Activated T-cell treated with anti-CD3 and anti-CD28 coated beads, Interleukin-2, amount 50 U/mL, for 4 hours (primary cell): ENCODE measurements at regions not wholly inside any gene's neighbourhood (a gene's known extent, or its start where the extent isn't known, plus 50 kb on each side); places are given as distances from the start of the nearest gene placed in this dataset.
"Not testable (repeated sequence)": the region's sequence is repeated elsewhere in the genome, so short reads cannot be mapped to it uniquely, and the experiment has no call there.

Source experiments
- ATAC-seq, 2 donors: fragments of 200-7000 bp; cut with Tn5 transposase; one replicate each; pipeline ENCODE4 v1.10.0; 2021
- DNase-seq: peaks from one replicate; pipeline ENCODE4 v3.0.0-alpha.2; 2020
- H3K27me3 Mint-ChIP-seq: one replicate; pipeline ENCODE4 v1.8.0; 2021; ENCODE audit warnings: low read depth, mixed read lengths
- H3K36me3 Mint-ChIP-seq: one replicate; pipeline ENCODE4 v1.8.0; 2022; ENCODE audit warnings: mixed read lengths; ENCODE audit not compliant: insufficient read depth
- H3K4me1 Mint-ChIP-seq: one replicate; pipeline ENCODE4 v1.8.0; 2021; ENCODE audit warnings: low read depth, mixed read lengths
- H3K4me3 Mint-ChIP-seq: one replicate; pipeline ENCODE4 v1.8.0; 2021; ENCODE audit warnings: mild to moderate bottlenecking, moderate library complexity, mixed read lengths
- H3K9me3 Mint-ChIP-seq: one replicate; pipeline ENCODE4 v1.8.0; 2021; ENCODE audit warnings: mixed read lengths

DNA sequence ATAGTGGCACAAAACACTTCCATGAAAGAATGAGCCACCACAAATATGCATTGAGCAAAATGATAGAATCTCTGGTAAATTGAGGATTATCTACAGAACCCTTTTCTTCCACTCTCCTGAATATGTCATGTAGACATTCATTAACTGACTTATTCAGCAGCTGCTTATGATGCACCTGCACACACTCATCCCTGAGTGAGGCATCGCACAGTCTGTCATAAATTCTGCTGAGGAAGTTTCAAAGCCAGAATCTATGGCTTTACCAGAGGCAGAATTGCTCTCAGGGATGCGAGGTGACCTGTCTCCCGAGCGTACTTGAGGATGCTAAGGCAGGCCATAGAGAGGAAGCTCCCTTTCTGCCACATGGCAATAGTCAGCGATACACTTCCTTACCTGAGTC lies 1090.2 kb downstream of the UQCRFS1 start:
- DNase-seq (no peak), ATAC-seq (no peak)
- Mint-ChIP-seq H3K4me1 (no peaks in the 10 kb centered on the region), H3K36me3 (no peaks in the 10 kb centered on the region), H3K27me3 (no peaks in the 10 kb centered on the region), H3K9me3 (peaks cover 3% of the 10 kb centered on the region), H3K4me3 (no peak overlapping the region)

DNA sequence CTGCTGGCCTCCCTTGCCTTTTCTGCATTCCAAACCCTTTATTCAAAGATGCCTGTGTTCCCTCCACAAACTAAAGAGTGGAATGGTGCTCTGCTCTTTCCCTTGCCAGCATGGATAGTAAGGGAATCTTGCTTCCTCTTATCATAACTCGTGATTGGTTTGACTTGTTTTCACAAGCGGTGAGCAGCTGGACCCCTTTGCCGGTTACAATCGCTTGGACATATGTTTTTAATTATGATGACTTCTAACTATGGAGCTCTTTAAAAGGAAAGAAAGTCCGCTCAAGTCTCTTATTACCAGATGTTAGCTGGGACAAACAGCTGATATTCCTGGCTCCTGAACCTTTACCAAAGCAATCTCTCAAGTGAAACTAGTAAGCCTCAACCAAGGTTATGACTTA lies 1094.7 kb downstream of the UQCRFS1 start:
- ATAC-seq (no peak), DNase-seq (no peak)
- H3K36me3 Mint-ChIP-seq, result no peaks in the 10 kb centered on the region
- no peaks in the 10 kb centered on the region for H3K27me3 Mint-ChIP-seq
- H3K4me1 Mint-ChIP-seq, result no peaks in the 10 kb centered on the region
- H3K4me3 Mint-ChIP-seq, result no peak overlapping the region
- peaks cover 8% of the 10 kb centered on the region for H3K9me3 Mint-ChIP-seq

DNA sequence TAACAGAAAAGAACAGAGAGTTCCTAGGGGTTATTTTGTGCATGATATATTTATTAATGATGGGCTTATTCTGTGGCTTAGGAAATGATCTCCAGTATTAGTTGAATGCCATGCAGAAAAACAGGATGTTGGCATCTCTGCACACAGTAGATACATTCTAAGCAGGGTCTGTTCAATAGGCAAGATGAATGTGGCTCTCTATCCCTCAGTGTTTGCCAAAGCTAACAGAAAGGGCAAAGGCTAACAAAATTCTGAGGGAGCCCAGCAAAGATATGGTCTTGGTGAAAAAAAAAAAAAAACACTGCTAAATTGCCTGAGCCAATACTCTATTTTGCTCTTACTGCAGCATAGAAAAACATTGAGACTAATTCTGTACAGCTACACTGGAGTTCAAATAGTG lies 1095.8 kb downstream of the UQCRFS1 start:
- Mint-ChIP-seq H3K9me3 (peaks cover 8% of the 10 kb centered on the region), H3K27me3 (no peaks in the 10 kb centered on the region), H3K36me3 (no peaks in the 10 kb centered on the region), H3K4me3 (no peak overlapping the region), H3K4me1 (no peaks in the 10 kb centered on the region)
- DNase-seq (no peak), ATAC-seq (no peak)

DNA sequence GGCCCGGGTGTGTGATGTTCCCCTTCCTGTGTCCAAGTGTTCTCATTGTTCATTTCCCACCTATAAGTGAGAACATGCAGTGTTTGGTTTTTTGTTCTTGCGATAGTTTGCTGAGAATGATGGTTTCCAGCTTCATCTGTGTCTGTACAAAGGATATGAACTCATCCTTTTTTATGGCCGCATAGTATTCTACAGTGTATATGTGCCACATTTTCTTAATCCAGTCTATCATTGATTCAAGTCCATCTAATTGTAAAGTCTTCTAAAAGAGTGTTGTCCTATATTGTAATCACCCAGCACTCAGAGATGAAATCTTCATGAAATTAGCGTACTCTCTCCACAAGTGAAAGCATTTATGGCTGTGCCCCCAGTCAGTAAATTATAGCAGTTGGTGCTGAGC lies 1096.6 kb downstream of the UQCRFS1 start:
- not testable (repeated sequence) for H3K27me3 Mint-ChIP-seq, H3K36me3 Mint-ChIP-seq, ATAC-seq, H3K4me1 Mint-ChIP-seq, DNase-seq, H3K4me3 Mint-ChIP-seq
- peaks cover 12% of the 10 kb centered on the region for H3K9me3 Mint-ChIP-seq

DNA sequence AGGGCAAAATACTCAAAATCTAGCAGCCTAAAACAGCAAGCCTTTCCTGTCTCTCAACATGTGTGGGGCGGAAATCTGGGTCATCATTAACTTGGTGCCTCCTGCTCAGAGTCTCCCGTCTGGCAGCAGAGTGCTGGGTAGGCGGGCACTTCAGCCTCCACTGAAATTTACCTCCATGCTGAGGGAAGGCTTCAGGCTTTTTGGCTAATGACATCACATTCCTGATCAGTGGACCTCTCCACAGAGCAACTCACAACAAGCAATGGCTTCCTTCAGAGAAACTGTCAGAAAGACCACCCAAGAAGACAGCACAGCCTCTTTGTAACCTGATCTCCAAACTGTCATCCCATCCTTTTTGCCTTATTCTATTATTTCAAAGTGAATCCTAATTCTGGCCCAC lies 1109.0 kb downstream of the UQCRFS1 start:
- Mint-ChIP-seq H3K27me3 (no peaks in the 10 kb centered on the region), H3K4me1 (no peaks in the 10 kb centered on the region), H3K36me3 (no peaks in the 10 kb centered on the region), H3K4me3 (no peak overlapping the region), H3K9me3 (peaks cover 8% of the 10 kb centered on the region)
- no peak for ATAC-seq
- DNase-seq, result no peak

DNA sequence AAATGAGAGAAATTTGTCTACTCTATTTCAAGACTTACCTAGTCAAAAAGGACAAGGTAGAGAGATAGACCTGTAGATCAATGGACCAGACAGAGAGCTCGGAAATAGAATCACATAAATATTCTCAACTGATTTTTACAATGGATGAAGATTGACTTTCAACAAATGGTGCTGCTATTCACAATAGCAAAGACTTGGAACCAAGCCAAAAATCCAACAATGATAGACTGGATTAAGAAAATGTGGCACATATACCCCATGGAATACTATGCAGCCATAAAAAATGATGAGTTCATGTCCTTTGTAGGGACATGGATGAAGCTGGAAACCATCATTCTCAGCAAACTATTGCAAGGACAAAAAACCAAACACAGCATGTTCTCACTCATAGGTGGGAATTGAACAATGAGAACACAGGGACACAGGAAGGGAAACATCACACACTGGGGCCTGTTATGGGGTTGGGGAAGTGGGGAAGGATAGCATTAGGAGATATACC lies 1128.2 kb downstream of the UQCRFS1 start:
- not testable (repeated sequence) for DNase-seq, H3K4me1 Mint-ChIP-seq, ATAC-seq, H3K27me3 Mint-ChIP-seq, H3K36me3 Mint-ChIP-seq, H3K4me3 Mint-ChIP-seq
- peaks cover 22% of the 10 kb centered on the region for H3K9me3 Mint-ChIP-seq

DNA sequence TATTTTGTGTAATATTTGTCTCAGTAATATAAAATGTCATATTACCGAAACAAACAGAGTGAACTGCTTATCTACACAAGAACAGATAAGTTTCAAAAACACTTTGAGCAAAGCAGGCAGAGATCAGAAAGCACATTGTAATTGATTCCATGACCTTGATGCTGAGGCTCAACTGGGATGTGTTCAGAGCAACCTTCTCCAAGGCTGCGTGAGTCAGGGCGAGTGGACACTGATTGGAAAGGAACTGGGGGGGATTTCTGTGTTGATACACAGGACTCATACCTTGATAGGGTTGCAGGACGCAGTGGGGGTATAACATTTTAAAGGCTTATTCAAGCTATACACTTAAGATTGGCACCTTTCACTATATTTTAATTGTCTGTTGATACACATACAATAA lies 1136.3 kb downstream of the UQCRFS1 start:
- no peak for DNase-seq
- Mint-ChIP-seq H3K9me3 (peaks cover 10% of the 10 kb centered on the region), H3K4me3 (no peak overlapping the region), H3K27me3 (peaks cover 3% of the 10 kb centered on the region), H3K4me1 (no peaks in the 10 kb centered on the region), H3K36me3 (no peaks in the 10 kb centered on the region)
- ATAC-seq, result no peak

GRCh38 chr19:28075229-28075628 lies 1137.7 kb downstream of the UQCRFS1 start:
- no peak for ATAC-seq
- Mint-ChIP-seq H3K36me3 (no peaks in the 10 kb centered on the region), H3K4me1 (no peaks in the 10 kb centered on the region), H3K27me3 (peaks cover 3% of the 10 kb centered on the region), H3K4me3 (no peak overlapping the region), H3K9me3 (peaks cover 7% of the 10 kb centered on the region)
- no peak for DNase-seq

DNA sequence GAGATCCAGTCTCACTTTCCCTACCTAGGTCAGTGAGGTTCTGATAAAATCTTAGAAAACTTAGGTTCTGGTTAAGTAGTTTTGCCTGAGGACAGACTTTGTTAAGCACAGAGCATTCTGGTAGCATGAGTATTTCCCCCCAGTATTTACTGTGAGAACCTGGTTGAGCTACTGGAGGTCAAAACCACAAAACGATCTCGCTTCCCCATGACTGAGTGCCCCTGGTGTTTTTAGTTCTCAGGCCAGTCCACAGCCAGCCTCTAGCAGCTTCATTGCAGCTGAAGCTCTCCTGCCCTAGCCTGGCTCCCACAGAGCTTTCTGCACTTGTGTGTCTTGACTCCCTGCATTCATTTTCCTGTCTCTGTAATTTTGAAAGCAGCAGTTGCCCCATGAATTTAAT lies 1138.2 kb downstream of the UQCRFS1 start:
- no peak for ATAC-seq
- no peak overlapping the region for H3K4me3 Mint-ChIP-seq
- peaks cover 5% of the 10 kb centered on the region for H3K9me3 Mint-ChIP-seq
- H3K27me3 Mint-ChIP-seq, result peaks cover 3% of the 10 kb centered on the region
- no peak for DNase-seq
- no peaks in the 10 kb centered on the region for H3K4me1 Mint-ChIP-seq
- no peaks in the 10 kb centered on the region for H3K36me3 Mint-ChIP-seq

- H3K36me3 Mint-ChIP-seq, result no peaks in the 10 kb centered on the region
- H3K27me3 Mint-ChIP-seq, result no peaks in the 10 kb centered on the region
- ATAC-seq (no peak), DNase-seq (no peak)
- no peak overlapping the region for H3K4me3 Mint-ChIP-seq
- no peaks in the 10 kb centered on the region for H3K9me3 Mint-ChIP-seq
- no peaks in the 10 kb centered on the region for H3K4me1 Mint-ChIP-seq
These were observed 1145.1 kb downstream of the UQCRFS1 start for GRCh38 chr19:28067882-28068281.

DNA sequence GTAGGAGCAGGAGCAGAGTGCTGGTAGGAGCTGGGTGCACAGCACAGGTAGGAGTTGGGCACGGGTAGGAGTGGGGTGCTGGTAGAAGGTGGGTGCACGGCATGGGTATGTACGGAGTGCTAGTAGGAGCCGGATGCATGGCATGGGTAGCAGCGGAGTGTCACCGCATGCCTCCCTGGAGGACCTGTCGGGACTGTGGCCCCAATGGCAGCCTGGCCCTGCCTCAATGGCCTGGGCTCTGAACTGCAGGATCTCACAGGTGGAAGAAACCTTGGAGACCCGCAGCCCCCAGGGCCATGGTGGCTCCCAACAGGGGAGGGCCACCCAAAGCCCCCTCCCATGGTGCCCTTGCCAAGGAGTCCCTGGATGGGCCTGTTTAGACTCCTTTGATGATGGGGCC lies 1146.0 kb downstream of the UQCRFS1 start:
- H3K36me3 Mint-ChIP-seq, result no peaks in the 10 kb centered on the region
- no peaks in the 10 kb centered on the region for H3K9me3 Mint-ChIP-seq
- DNase-seq, result no peak
- H3K4me3 Mint-ChIP-seq, result no peak overlapping the region
- H3K27me3 Mint-ChIP-seq, result no peaks in the 10 kb centered on the region
- ATAC-seq, result no peak
- H3K4me1 Mint-ChIP-seq, result no peaks in the 10 kb centered on the region

DNA sequence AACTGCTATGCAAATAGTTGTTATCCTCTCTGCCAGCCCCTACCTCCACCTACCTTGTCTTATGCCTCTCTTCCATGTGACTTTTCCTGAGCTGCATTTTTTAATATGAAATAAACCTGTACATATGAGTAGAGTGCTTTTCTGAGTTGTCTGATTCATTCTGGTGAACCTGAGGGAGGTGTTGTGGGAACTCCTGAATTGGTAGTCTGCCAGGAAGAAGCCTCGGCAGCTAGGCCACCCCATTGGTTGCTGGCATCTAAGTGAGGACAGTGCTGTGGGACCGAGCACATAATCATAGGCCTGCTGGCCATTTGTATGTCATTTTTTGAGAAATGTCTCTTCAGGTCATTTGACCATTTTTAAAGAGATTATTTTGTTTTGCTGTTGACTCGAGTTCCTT lies 1146.8 kb downstream of the UQCRFS1 start:
- Mint-ChIP-seq H3K27me3 (no peaks in the 10 kb centered on the region), H3K4me1 (no peaks in the 10 kb centered on the region), H3K36me3 (no peaks in the 10 kb centered on the region), H3K4me3 (no peak overlapping the region), H3K9me3 (no peaks in the 10 kb centered on the region)
- ATAC-seq (no peak), DNase-seq (no peak)

- H3K4me1 Mint-ChIP-seq, result no peaks in the 10 kb centered on the region
- DNase-seq (no peak), ATAC-seq (no peak)
- H3K9me3 Mint-ChIP-seq, result no peaks in the 10 kb centered on the region
- H3K27me3 Mint-ChIP-seq, result no peaks in the 10 kb centered on the region
- no peak overlapping the region for H3K4me3 Mint-ChIP-seq
- H3K36me3 Mint-ChIP-seq, result no peaks in the 10 kb centered on the region
These were observed 1147.9 kb downstream of the UQCRFS1 start for GRCh38 chr19:28065026-28065425.

GRCh38 chr19:28063702-28064101 lies 1149.2 kb downstream of the UQCRFS1 start:
- no peak for DNase-seq
- ATAC-seq, result no peak
- Mint-ChIP-seq H3K4me1 (no peaks in the 10 kb centered on the region), H3K27me3 (no peaks in the 10 kb centered on the region), H3K9me3 (no peaks in the 10 kb centered on the region), H3K4me3 (no peak overlapping the region), H3K36me3 (no peaks in the 10 kb centered on the region)

DNA sequence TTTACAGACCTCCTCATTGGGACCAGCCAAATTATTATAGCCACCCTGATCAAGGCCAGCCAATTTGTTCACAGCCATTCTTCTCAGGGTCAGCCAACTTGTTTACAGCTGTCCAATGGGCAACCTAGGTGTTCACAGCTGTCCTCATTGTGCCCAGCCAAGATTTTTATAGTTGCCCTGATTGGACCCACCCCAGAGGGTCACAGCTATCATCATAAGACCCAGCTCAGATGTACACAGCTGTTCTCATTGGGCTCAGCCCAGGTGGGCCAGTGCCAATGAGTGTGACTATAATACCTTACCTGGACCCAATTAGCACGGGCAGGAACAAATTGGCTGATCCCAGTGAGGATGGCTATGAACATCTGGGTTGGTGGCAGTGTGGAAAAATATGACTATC lies 1151.8 kb downstream of the UQCRFS1 start:
- Mint-ChIP-seq H3K4me3 (no peak overlapping the region), H3K36me3 (no peaks in the 10 kb centered on the region), H3K4me1 (no peaks in the 10 kb centered on the region), H3K27me3 (no peaks in the 10 kb centered on the region), H3K9me3 (no peaks in the 10 kb centered on the region)
- ATAC-seq, result no peak
- DNase-seq, result no peak

GRCh38 chr19:28057026-28057425 lies 1155.9 kb downstream of the UQCRFS1 start:
- not testable (repeated sequence) for DNase-seq, ATAC-seq, H3K36me3 Mint-ChIP-seq

More at GRCh38 chr19:28057026-28057425, 1155.9 kb downstream of the UQCRFS1 start:
- H3K4me1 Mint-ChIP-seq, H3K9me3 Mint-ChIP-seq, H3K27me3 Mint-ChIP-seq, H3K4me3 Mint-ChIP-seq: not testable (repeated sequence)
